ENCODE measurements at regions not wholly inside any gene's neighbourhood (a gene's known extent, or its start where the extent isn't known, plus 50 kb on each side); places are given as distances from the start of the nearest gene placed in this dataset.

DNA sequence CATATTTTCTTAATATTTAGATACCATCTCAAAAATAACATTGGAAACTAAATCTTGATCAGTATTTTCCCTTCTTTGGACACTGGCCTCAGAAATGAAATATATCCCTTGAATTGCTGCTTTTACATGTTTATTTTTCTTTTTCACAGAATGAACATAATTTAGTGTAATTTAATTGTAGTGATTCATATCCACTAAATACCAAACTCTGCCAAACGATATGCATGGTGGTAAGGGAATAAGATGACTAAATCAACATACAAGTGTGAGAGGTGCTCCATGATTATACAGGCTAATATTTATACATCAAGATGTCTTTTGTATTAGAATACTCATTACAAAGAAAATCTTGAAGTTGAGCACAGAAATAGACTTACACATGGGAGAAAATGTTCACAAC is 216.8 kb upstream of the PACRGL start:
- Histone ChIP-seq H3K4me1 (ENCODE audit: insufficient read depth, low read length) (no peaks in the 10 kb centered on the region), H3K9me3 (ENCODE audit: insufficient read depth, low read length, severe bottlenecking) (no peaks in the 10 kb centered on the region), H4K20me1 (ENCODE audit: insufficient read depth, low read length) (no peaks in the 10 kb centered on the region), H3K27me3 (ENCODE audit: insufficient read depth, low read length, poor library complexity) (no peaks in the 10 kb centered on the region), H2AFZ (ENCODE audit: low read depth, low read length) (no peak overlapping the region), H3K27ac (ENCODE audit: low read length) (no peak overlapping the region), H3K79me2 (ENCODE audit: insufficient read depth, low read length) (no peaks in the 10 kb centered on the region), H3K9ac (ENCODE audit: low read depth, low read length) (no peak overlapping the region), H3K4me2 (ENCODE audit: insufficient read depth, low read length) (no peak overlapping the region), H3K4me3 (ENCODE audit: low read depth in 1 of 2, low read length in 2 of 2) (no peak overlapping the region), H3K36me3 (ENCODE audit: insufficient read depth, low read length) (no peaks in the 10 kb centered on the region)
- TF ChIP-seq EZH2 (IDR thresholded peaks at IDR 0.05; ENCODE audit: borderline replicate concordance, low read depth, low read length, severe bottlenecking), result no peak
- ATAC-seq (ENCODE audit: insufficient read depth, low read depth), result no peak
- DNase-seq, result no peak

DNA sequence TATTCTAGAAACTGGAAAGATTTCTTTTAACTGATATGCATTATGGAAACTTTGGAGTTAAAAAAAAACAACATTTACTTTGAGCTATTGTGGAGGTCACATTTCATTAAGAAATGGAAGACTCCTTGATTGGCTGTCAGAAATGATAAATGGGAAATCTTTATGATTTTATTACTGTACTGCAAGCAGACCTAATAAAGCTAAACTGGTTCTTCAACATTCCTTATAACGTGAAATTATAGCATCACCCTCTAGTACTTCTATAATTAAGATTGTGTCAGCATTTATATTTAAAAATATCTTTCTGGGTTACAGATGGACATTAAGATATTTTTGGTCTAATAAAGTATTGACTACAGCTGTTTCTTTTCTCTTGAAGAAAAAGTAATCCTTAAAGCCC is 213.8 kb upstream of the PACRGL start:
- Histone ChIP-seq H3K4me2 (ENCODE audit: insufficient read depth, low read length) (no peak overlapping the region), H3K4me1 (ENCODE audit: insufficient read depth, low read length) (no peaks in the 10 kb centered on the region), H3K27ac (ENCODE audit: low read length) (no peak overlapping the region), H3K4me3 (ENCODE audit: low read depth in 1 of 2, low read length in 2 of 2) (no peak overlapping the region), H3K36me3 (ENCODE audit: insufficient read depth, low read length) (no peaks in the 10 kb centered on the region), H4K20me1 (ENCODE audit: insufficient read depth, low read length) (no peaks in the 10 kb centered on the region), H3K9me3 (ENCODE audit: insufficient read depth, low read length, severe bottlenecking) (no peaks in the 10 kb centered on the region), H3K79me2 (ENCODE audit: insufficient read depth, low read length) (no peaks in the 10 kb centered on the region), H3K9ac (ENCODE audit: low read depth, low read length) (no peak overlapping the region), H3K27me3 (ENCODE audit: insufficient read depth, low read length, poor library complexity) (no peaks in the 10 kb centered on the region), H2AFZ (ENCODE audit: low read depth, low read length) (no peak overlapping the region)
- TF ChIP-seq EZH2 (IDR thresholded peaks at IDR 0.05; ENCODE audit: borderline replicate concordance, low read depth, low read length, severe bottlenecking), result no peak
- TF ChIP-seq, protein P1, sequence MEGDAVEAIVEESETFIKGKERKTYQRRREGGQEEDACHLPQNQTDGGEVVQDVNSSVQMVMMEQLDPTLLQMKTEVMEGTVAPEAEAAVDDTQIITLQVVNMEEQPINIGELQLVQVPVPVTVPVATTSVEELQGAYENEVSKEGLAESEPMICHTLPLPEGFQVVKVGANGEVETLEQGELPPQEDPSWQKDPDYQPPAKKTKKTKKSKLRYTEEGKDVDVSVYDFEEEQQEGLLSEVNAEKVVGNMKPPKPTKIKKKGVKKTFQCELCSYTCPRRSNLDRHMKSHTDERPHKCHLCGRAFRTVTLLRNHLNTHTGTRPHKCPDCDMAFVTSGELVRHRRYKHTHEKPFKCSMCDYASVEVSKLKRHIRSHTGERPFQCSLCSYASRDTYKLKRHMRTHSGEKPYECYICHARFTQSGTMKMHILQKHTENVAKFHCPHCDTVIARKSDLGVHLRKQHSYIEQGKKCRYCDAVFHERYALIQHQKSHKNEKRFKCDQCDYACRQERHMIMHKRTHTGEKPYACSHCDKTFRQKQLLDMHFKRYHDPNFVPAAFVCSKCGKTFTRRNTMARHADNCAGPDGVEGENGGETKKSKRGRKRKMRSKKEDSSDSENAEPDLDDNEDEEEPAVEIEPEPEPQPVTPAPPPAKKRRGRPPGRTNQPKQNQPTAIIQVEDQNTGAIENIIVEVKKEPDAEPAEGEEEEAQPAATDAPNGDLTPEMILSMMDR (IDR thresholded peaks at IDR 0.05; ENCODE audit: borderline replicate concordance, extremely low read depth, low read length, poor library complexity, severe bottlenecking), result no peak
- DNase-seq (no peak), ATAC-seq (ENCODE audit: insufficient read depth, low read depth) (no peak)

DNA sequence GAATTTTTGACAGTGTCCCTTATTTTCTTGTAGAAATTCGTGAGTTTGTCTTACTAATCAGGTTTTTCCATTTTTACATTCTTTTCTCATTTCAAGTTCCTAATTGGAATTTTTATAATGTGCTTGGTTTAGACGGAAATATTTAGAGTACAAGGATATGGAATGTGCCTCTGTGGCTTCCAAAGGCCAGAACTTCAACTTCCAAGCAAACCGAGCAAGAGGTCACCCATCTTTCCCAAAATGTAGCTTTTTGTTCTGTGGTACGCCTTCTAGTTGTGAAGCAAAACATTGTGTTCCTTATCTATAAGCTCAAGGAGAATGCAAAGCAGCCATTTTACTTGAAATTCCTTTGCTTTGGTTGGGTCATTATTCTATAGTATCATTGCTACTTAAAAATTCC is 212.8 kb upstream of the PACRGL start:
- ATAC-seq (ENCODE audit: insufficient read depth, low read depth) (no peak), DNase-seq (no peak)
- H3K9me3 ChIP-seq (ENCODE audit: insufficient read depth, low read length, severe bottlenecking), result no peaks in the 10 kb centered on the region

DNA sequence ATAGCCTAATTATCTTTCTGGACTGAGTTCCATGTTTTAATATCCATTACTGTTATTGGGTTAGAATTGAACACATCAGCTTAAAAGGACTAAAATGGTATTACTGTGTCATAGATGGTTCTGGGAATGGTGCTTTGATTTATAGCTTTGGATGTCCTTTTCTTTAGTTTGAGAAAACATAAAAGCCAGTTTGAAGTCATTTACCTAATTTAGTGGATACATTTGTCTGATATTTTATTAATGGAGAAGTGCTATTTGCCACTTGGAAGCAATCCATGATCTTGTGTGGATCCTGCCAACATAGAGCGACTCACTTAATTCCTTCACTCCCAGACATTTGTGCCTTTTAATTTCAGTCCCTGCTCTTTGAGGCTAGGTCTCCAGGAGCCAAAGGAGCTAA is 212.4 kb upstream of the PACRGL start:
- Histone ChIP-seq H4K20me1 (ENCODE audit: insufficient read depth, low read length) (no peaks in the 10 kb centered on the region), H3K36me3 (ENCODE audit: insufficient read depth, low read length) (no peaks in the 10 kb centered on the region), H3K27ac (ENCODE audit: low read length) (no peak overlapping the region), H3K27me3 (ENCODE audit: insufficient read depth, low read length, poor library complexity) (no peaks in the 10 kb centered on the region), H3K9ac (ENCODE audit: low read depth, low read length) (no peak overlapping the region), H3K9me3 (ENCODE audit: insufficient read depth, low read length, severe bottlenecking) (no peaks in the 10 kb centered on the region), H3K4me1 (ENCODE audit: insufficient read depth, low read length) (no peaks in the 10 kb centered on the region), H3K4me2 (ENCODE audit: insufficient read depth, low read length) (no peak overlapping the region), H3K79me2 (ENCODE audit: insufficient read depth, low read length) (no peaks in the 10 kb centered on the region), H3K4me3 (ENCODE audit: low read depth in 1 of 2, low read length in 2 of 2) (no peak overlapping the region), H2AFZ (ENCODE audit: low read depth, low read length) (no peak overlapping the region)
- no peak for ATAC-seq (ENCODE audit: insufficient read depth, low read depth)
- no peak for TF ChIP-seq EZH2 (IDR thresholded peaks at IDR 0.05; ENCODE audit: borderline replicate concordance, low read depth, low read length, severe bottlenecking)
- TF ChIP-seq, protein P1 (IDR thresholded peaks at IDR 0.05; ENCODE audit: borderline replicate concordance, extremely low read depth, low read length, poor library complexity, severe bottlenecking), result no peak
- DNase-seq, result no peak

More for the DNA sequence above, 212.8 kb upstream of the PACRGL start:
- Histone ChIP-seq H3K36me3 (ENCODE audit: insufficient read depth, low read length) (no peaks in the 10 kb centered on the region), H2AFZ (ENCODE audit: low read depth, low read length) (no peak overlapping the region), H4K20me1 (ENCODE audit: insufficient read depth, low read length) (no peaks in the 10 kb centered on the region), H3K4me1 (ENCODE audit: insufficient read depth, low read length) (no peaks in the 10 kb centered on the region), H3K4me2 (ENCODE audit: insufficient read depth, low read length) (no peak overlapping the region), H3K4me3 (ENCODE audit: low read depth in 1 of 2, low read length in 2 of 2) (no peak overlapping the region), H3K27ac (ENCODE audit: low read length) (no peak overlapping the region), H3K9ac (ENCODE audit: low read depth, low read length) (no peak overlapping the region), H3K79me2 (ENCODE audit: insufficient read depth, low read length) (no peaks in the 10 kb centered on the region), H3K27me3 (ENCODE audit: insufficient read depth, low read length, poor library complexity) (no peaks in the 10 kb centered on the region)
- no peak for TF ChIP-seq EZH2 (IDR thresholded peaks at IDR 0.05; ENCODE audit: borderline replicate concordance, low read depth, low read length, severe bottlenecking)
- TF ChIP-seq, protein P1 (IDR thresholded peaks at IDR 0.05; ENCODE audit: borderline replicate concordance, extremely low read depth, low read length, poor library complexity, severe bottlenecking), result no peak

Measured in DND-41 (cell line).